Stimulated activated naive B cell treated with anti-CD40 and anti-IgM and Interleukin-4, amounts not matched to agents 10 μg/mL and 1 μg/mL and 100 μg/mL, for 72 hours (primary cell): ENCODE measurements at regions not wholly inside any gene's neighbourhood (a gene's known extent, or its start where the extent isn't known, plus 50 kb on each side); places are given as distances from the start of the nearest gene placed in this dataset.

ENCODE experiments used
- ATAC-seq, 2 donors: fragments of 150-1000 bp; cut with Tn5 transposase; replicated peaks; 2 replicates each; pipeline ENCODE4 v1.10.0; 2021; ENCODE audit warnings: moderate library complexity in 1 of 2
- DNase-seq: peaks from one replicate; pipeline ENCODE4 v3.0.0; 2021
- H3K27ac Mint-ChIP-seq: one replicate; pipeline ENCODE4 v1.8.0; 2022; ENCODE audit warnings: mild to moderate bottlenecking, mixed read lengths
- H3K27me3 Mint-ChIP-seq, 2 donors: one replicate each; pipeline ENCODE4 v1.8.0; 2022; ENCODE audit warnings: mixed read lengths in 2 of 2
- H3K36me3 Mint-ChIP-seq, 2 donors: one replicate each; pipeline ENCODE4 v1.8.0; 2022; ENCODE audit warnings: mixed read lengths in 2 of 2, mild to moderate bottlenecking in 1 of 2
- H3K4me1 Mint-ChIP-seq, 2 donors: one replicate each; pipeline ENCODE4 v1.8.0; 2022; ENCODE audit warnings: mixed read lengths in 2 of 2, mild to moderate bottlenecking in 1 of 2
- H3K4me3 Mint-ChIP-seq, 2 donors: one replicate each; pipeline ENCODE4 v1.8.0; 2022; ENCODE audit warnings: mild to moderate bottlenecking in 2 of 2, mixed read lengths in 2 of 2, moderate library complexity in 1 of 2
- H3K9me3 Mint-ChIP-seq, 2 donors: one replicate each; pipeline ENCODE4 v1.8.0; 2022; ENCODE audit warnings: mixed read lengths in 2 of 2, mild to moderate bottlenecking in 1 of 2

- no peak overlapping the region for H3K27ac Mint-ChIP-seq
- H3K4me1 Mint-ChIP-seq, result no peaks in the 10 kb centered on the region
- ATAC-seq (no peak), DNase-seq (no peak)
- H3K36me3 Mint-ChIP-seq, result no peaks in the 10 kb centered on the region
- H3K27me3 Mint-ChIP-seq, result peaks cover 4 to 11% of the 10 kb centered on the region in 2 donors
- no peak overlapping the region for H3K4me3 Mint-ChIP-seq
- no peaks in the 10 kb centered on the region for H3K9me3 Mint-ChIP-seq
These were observed 138.9 kb upstream of the MID1 start for GRCh38 chrX:10759141-10759799.

GRCh38 chrX:10761447-10761846 lies 141.1 kb upstream of the MID1 start:
- H3K27me3 Mint-ChIP-seq, result peaks cover 4 to 16% of the 10 kb centered on the region in 2 donors
- no peak for ATAC-seq

GRCh38 chrX:10769195-10769594 lies 148.8 kb upstream of the MID1 start:
- Mint-ChIP-seq H3K27ac (no peak overlapping the region), H3K4me1 (no peaks in the 10 kb centered on the region), H3K9me3 (no peaks in the 10 kb centered on the region), H3K4me3 (no peak overlapping the region), H3K36me3 (no peaks in the 10 kb centered on the region), H3K27me3 (peaks cover 0 to 10% of the 10 kb centered on the region in 2 donors)
- ATAC-seq, result peak in 1 of 2 donors; percentile 65
- no peak for DNase-seq

More at GRCh38 chrX:10761447-10761846, 141.1 kb upstream of the MID1 start:
- no peak overlapping the region for H3K27ac Mint-ChIP-seq
- no peaks in the 10 kb centered on the region for H3K4me1 Mint-ChIP-seq
- no peaks in the 10 kb centered on the region for H3K9me3 Mint-ChIP-seq
- no peaks in the 10 kb centered on the region for H3K36me3 Mint-ChIP-seq
- no peak for DNase-seq
- H3K4me3 Mint-ChIP-seq, result no peak overlapping the region

- H3K27me3 Mint-ChIP-seq, result peaks cover 0 to 10% of the 10 kb centered on the region in 2 donors
These were observed 149.6 kb upstream of the MID1 start for GRCh38 chrX:10769696-10770619.

GRCh38 chrX:10773318-10773717 lies 152.9 kb upstream of the MID1 start:
- Mint-ChIP-seq H3K4me3 (no peak overlapping the region), H3K9me3 (no peaks in the 10 kb centered on the region), H3K4me1 (no peaks in the 10 kb centered on the region), H3K36me3 (no peaks in the 10 kb centered on the region), H3K27me3 (peaks cover 0 to 5% of the 10 kb centered on the region in 2 donors), H3K27ac (no peak overlapping the region)
- ATAC-seq (no peak), DNase-seq (no peak)

More at GRCh38 chrX:10769696-10770619, 149.6 kb upstream of the MID1 start:
- H3K36me3 Mint-ChIP-seq, result no peaks in the 10 kb centered on the region
- H3K9me3 Mint-ChIP-seq, result no peaks in the 10 kb centered on the region
- ATAC-seq (no peak), DNase-seq (no peak)
- H3K4me1 Mint-ChIP-seq, result no peaks in the 10 kb centered on the region
- no peak overlapping the region for H3K4me3 Mint-ChIP-seq
- H3K27ac Mint-ChIP-seq, result no peak overlapping the region

GRCh38 chrX:10781847-10782530 lies 161.6 kb upstream of the MID1 start:
- H3K27ac Mint-ChIP-seq, result no peak overlapping the region
- no peak for ATAC-seq
- no peaks in the 10 kb centered on the region for H3K4me1 Mint-ChIP-seq
- no peak for DNase-seq
- H3K27me3 Mint-ChIP-seq, result peaks cover 0 to 5% of the 10 kb centered on the region in 2 donors
- H3K4me3 Mint-ChIP-seq, result no peak overlapping the region
- no peaks in the 10 kb centered on the region for H3K36me3 Mint-ChIP-seq
- H3K9me3 Mint-ChIP-seq, result no peaks in the 10 kb centered on the region

GRCh38 chrX:10783451-10783995 lies 163.1 kb upstream of the MID1 start:
- Mint-ChIP-seq H3K4me3 (no peak overlapping the region), H3K4me1 (no peaks in the 10 kb centered on the region), H3K27ac (no peak overlapping the region), H3K9me3 (no peaks in the 10 kb centered on the region), H3K27me3 (peaks cover 0 to 5% of the 10 kb centered on the region in 2 donors), H3K36me3 (no peaks in the 10 kb centered on the region)
- DNase-seq (no peak), ATAC-seq (no peak)

- no peak overlapping the region for H3K4me3 Mint-ChIP-seq
- DNase-seq, result no peak
- no peaks in the 10 kb centered on the region for H3K4me1 Mint-ChIP-seq
- no peaks in the 10 kb centered on the region for H3K36me3 Mint-ChIP-seq
- no peak for ATAC-seq
- H3K27me3 Mint-ChIP-seq, result peaks cover 1 to 10% of the 10 kb centered on the region in 2 donors
- H3K27ac Mint-ChIP-seq, result no peak overlapping the region
- H3K9me3 Mint-ChIP-seq, result no peaks in the 10 kb centered on the region
These were observed 166.9 kb upstream of the MID1 start for GRCh38 chrX:10787264-10787663.

GRCh38 chrX:10794203-10794630 lies 173.8 kb upstream of the MID1 start:
- DNase-seq (no peak), ATAC-seq (no peak)
- Mint-ChIP-seq H3K27me3 (peaks cover 3 to 10% of the 10 kb centered on the region in 2 donors), H3K9me3 (no peaks in the 10 kb centered on the region), H3K4me3 (no peak overlapping the region), H3K27ac (no peak overlapping the region), H3K4me1 (no peaks in the 10 kb centered on the region), H3K36me3 (no peaks in the 10 kb centered on the region)

GRCh38 chrX:10795721-10796120 lies 175.3 kb upstream of the MID1 start:
- peaks cover 0 to 3% of the 10 kb centered on the region in 2 donors for H3K27me3 Mint-ChIP-seq
- no peaks in the 10 kb centered on the region for H3K36me3 Mint-ChIP-seq
- no peak for ATAC-seq
- no peak overlapping the region for H3K27ac Mint-ChIP-seq
- DNase-seq, result no peak
- no peaks in the 10 kb centered on the region for H3K4me1 Mint-ChIP-seq
- H3K9me3 Mint-ChIP-seq, result no peaks in the 10 kb centered on the region
- H3K4me3 Mint-ChIP-seq, result no peak overlapping the region

GRCh38 chrX:10797466-10797865 lies 177.1 kb upstream of the MID1 start:
- H3K4me1 Mint-ChIP-seq, result no peaks in the 10 kb centered on the region
- no peaks in the 10 kb centered on the region for H3K36me3 Mint-ChIP-seq
- peaks cover 0 to 3% of the 10 kb centered on the region in 2 donors for H3K27me3 Mint-ChIP-seq
- no peak for DNase-seq
- H3K9me3 Mint-ChIP-seq, result no peaks in the 10 kb centered on the region
- H3K4me3 Mint-ChIP-seq, result no peak overlapping the region
- H3K27ac Mint-ChIP-seq, result no peak overlapping the region
- ATAC-seq, result no peak

- Mint-ChIP-seq H3K4me3 (no peak overlapping the region), H3K9me3 (no peaks in the 10 kb centered on the region), H3K4me1 (no peaks in the 10 kb centered on the region), H3K27ac (no peak overlapping the region), H3K27me3 (peaks cover 0 to 3% of the 10 kb centered on the region in 2 donors), H3K36me3 (no peaks in the 10 kb centered on the region)
- no peak for DNase-seq
- no peak for ATAC-seq
These were observed 177.7 kb upstream of the MID1 start for GRCh38 chrX:10798041-10798440.

GRCh38 chrX:10800796-10801195 lies 180.4 kb upstream of the MID1 start:
- DNase-seq (no peak), ATAC-seq (no peak)
- no peaks in the 10 kb centered on the region for H3K9me3 Mint-ChIP-seq
- no peaks in the 10 kb centered on the region for H3K4me1 Mint-ChIP-seq
- no peaks in the 10 kb centered on the region for H3K36me3 Mint-ChIP-seq
- no peak overlapping the region for H3K4me3 Mint-ChIP-seq
- H3K27me3 Mint-ChIP-seq, result no peaks in the 10 kb centered on the region
- H3K27ac Mint-ChIP-seq, result no peak overlapping the region

GRCh38 chrX:10811111-10811510 lies 190.7 kb upstream of the MID1 start:
- Mint-ChIP-seq H3K9me3 (peaks cover 0 to 4% of the 10 kb centered on the region in 2 donors), H3K27ac (no peak overlapping the region), H3K36me3 (no peaks in the 10 kb centered on the region), H3K27me3 (no peaks in the 10 kb centered on the region), H3K4me1 (no peaks in the 10 kb centered on the region), H3K4me3 (no peak overlapping the region)
- ATAC-seq (no peak), DNase-seq (no peak)
